HL-60 (cell line): ENCODE measurements at regions not wholly inside any gene's neighbourhood (a gene's known extent, or its start where the extent isn't known, plus 50 kb on each side); places are given as distances from the start of the nearest gene placed in this dataset.

Experiments used
- GABPA ChIP-seq: IDR thresholded peaks from 2 replicates; pipeline ENCODE4 v1.6.1; 2012; ENCODE audit warnings: low read depth
- POLR2AphosphoS5 ChIP-seq: IDR thresholded peaks from 2 replicates; pipeline ENCODE4 v1.6.1; 2012; ENCODE audit warnings: low read depth
- REST ChIP-seq: IDR thresholded peaks from 2 replicates; pipeline ENCODE4 v1.6.1; 2012; ENCODE audit warnings: low read depth; ENCODE audit not compliant: insufficient replicate concordance
- SPI1 ChIP-seq: IDR thresholded peaks from 2 replicates; pipeline ENCODE4 v1.6.1; 2012; ENCODE audit warnings: low read depth, mild to moderate bottlenecking, borderline replicate concordance
- TF ChIP-seq, protein P1 (sequence below): IDR thresholded peaks from one replicate; pipeline ENCODE4 v1.5.1; 2011; ENCODE audit warnings: low read length, control low read depth, inconsistent platforms; ENCODE audit not compliant: insufficient read depth

DNA sequence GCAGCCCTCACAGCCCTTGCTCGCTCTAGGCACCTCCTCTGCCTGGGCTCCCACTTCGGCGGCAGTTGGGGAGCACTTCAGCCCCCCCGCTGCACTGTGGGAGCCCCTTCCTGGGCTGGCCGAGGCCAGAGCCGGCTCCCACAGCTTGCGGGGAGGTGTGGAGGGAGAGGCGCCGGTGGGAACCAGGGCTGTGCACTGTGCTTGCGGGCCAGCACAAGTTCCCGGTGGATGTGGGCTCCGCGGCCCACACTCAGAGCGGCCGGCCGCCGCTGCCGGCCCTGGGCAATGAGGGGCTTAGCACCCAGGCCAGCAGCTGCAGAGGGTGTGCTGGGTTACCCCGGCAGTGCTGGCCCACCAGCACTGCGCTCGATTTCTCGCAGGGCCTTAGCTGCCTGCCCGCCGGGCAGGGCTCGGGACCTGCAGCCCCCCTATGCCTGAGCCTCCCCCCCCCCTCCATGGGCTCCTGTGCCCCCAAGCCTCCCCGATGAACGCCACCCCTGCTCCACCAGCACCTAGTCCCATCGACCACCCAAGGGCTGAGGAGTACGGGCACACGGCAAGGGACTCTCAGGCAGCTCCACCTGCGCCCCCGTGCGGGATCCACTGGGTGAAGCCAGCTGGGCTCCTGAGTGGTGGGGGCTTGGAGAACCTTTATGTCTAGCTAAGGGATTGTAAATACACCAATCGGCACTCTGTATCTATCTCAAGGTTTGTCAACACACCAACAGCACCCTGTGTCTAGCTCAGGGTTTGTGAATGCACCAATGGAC lies 224.8 kb downstream of the ZNF608 start:
- TF ChIP-seq, protein P1, sequence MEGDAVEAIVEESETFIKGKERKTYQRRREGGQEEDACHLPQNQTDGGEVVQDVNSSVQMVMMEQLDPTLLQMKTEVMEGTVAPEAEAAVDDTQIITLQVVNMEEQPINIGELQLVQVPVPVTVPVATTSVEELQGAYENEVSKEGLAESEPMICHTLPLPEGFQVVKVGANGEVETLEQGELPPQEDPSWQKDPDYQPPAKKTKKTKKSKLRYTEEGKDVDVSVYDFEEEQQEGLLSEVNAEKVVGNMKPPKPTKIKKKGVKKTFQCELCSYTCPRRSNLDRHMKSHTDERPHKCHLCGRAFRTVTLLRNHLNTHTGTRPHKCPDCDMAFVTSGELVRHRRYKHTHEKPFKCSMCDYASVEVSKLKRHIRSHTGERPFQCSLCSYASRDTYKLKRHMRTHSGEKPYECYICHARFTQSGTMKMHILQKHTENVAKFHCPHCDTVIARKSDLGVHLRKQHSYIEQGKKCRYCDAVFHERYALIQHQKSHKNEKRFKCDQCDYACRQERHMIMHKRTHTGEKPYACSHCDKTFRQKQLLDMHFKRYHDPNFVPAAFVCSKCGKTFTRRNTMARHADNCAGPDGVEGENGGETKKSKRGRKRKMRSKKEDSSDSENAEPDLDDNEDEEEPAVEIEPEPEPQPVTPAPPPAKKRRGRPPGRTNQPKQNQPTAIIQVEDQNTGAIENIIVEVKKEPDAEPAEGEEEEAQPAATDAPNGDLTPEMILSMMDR: no peak
- no peak for TF ChIP-seq POLR2AphosphoS5
- no peak for TF ChIP-seq REST
- TF ChIP-seq GABPA: no peak
- no peak for TF ChIP-seq SPI1
